ENCODE measurements at regions not wholly inside any gene's neighbourhood (a gene's known extent, or its start where the extent isn't known, plus 50 kb on each side); places are given as distances from the start of the nearest gene placed in this dataset.

- TF ChIP-seq POLR2A (IDR thresholded peaks at IDR 0.05), result no peak
- TF ChIP-seq CTCF (IDR thresholded peaks at IDR 0.05 in 4 of 5, conservative IDR thresholded peaks at IDR 0.05 in 1 of 5), result no peak
These were observed 293.8 kb upstream of the FBXL7 start for GRCh38 chr5:15206133-15206532.
